IPS-20b (cell line): ENCODE measurements at regions not wholly inside any gene's neighbourhood (a gene's known extent, or its start where the extent isn't known, plus 50 kb on each side); places are given as distances from the start of the nearest gene placed in this dataset.
A peak's percentile ranks its signal among the peaks of the same experiment; 100 is the strongest.

Source experiments
- H3K27ac ChIP-seq: one replicate; pipeline ENCODE4 v1.5.1; 2013; ENCODE audit warnings: low read length
- H3K27me3 ChIP-seq: 2 replicates; pipeline ENCODE4 v1.6.1; 2013; ENCODE audit warnings: mild to moderate bottlenecking, low read length, inconsistent platforms; ENCODE audit not compliant: insufficient read depth
- H3K36me3 ChIP-seq: 2 replicates; pipeline ENCODE4 v1.6.1; 2013; ENCODE audit warnings: low read depth, mild to moderate bottlenecking, inconsistent platforms, low read length, moderate library complexity; ENCODE audit not compliant: insufficient read depth
- H3K4me1 ChIP-seq: 2 replicates; pipeline ENCODE4 v1.6.1; 2013; ENCODE audit warnings: mild to moderate bottlenecking, control low read depth, inconsistent platforms, low read length, moderate library complexity; ENCODE audit not compliant: insufficient read depth
- H3K4me3 ChIP-seq: 2 replicates; pipeline ENCODE4 v1.5.1; 2013; ENCODE audit warnings: mild to moderate bottlenecking, low read length, inconsistent platforms
- H3K9ac ChIP-seq: 2 replicates; pipeline ENCODE4 v1.6.1; 2013; ENCODE audit warnings: low read depth, mild to moderate bottlenecking, inconsistent platforms, low read length, moderate library complexity
- H3K9me3 ChIP-seq: 2 replicates; pipeline ENCODE4 v1.6.1; 2013; ENCODE audit warnings: mild to moderate bottlenecking, low read depth, low read length, inconsistent platforms; ENCODE audit not compliant: insufficient read depth

DNA sequence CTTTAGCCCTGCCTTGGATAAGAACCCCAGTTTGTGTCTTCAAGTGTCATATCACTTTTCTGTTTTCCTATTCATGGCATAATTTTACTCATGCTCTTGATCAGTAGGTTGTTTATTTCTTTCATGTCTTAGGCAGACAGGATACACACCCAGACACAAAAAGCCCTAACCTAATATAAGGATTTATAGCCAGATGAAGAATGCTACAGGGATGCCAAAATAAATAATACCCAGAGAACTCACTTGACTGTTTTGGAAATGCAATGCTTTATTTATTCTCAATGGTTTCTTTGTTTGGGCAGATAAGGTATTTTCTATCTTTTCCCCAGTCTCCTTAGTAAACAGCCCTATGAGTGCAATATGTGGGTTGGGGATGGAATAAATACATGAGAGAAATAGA lies 424.0 kb upstream of the PDZRN3 start:
- no peak overlapping the region for H3K27ac ChIP-seq
- H3K4me3 ChIP-seq = no peak overlapping the region
- no peaks in the 10 kb centered on the region for H3K4me1 ChIP-seq
- no peaks in the 10 kb centered on the region for H3K36me3 ChIP-seq
- no peak overlapping the region for H3K9ac ChIP-seq
- no peaks in the 10 kb centered on the region for H3K9me3 ChIP-seq
- H3K27me3 ChIP-seq = no peaks in the 10 kb centered on the region

DNA sequence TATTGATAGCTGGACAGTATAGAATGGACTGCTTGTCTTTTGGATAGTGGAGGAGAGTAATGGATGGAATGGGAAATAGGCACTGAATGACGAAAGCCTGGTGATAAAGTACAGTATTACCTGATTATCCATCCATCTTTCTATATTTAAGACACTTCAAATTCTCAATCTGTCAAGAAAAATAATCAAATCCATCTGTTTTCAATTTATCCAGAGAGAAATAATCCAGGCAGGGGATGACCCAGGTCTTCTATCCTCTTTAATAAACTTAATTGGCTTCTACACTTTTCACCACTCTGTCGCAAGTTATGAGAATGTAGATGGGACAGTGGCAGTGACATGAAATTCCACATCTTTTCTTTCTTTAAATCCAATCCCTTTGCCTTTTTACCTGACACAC lies 420.3 kb upstream of the PDZRN3 start:
- Histone ChIP-seq H3K9me3 (no peaks in the 10 kb centered on the region), H3K27me3 (no peaks in the 10 kb centered on the region), H3K9ac (no peak overlapping the region), H3K4me1 (no peaks in the 10 kb centered on the region), H3K36me3 (no peaks in the 10 kb centered on the region), H3K4me3 (no peak overlapping the region), H3K27ac (no peak overlapping the region)

DNA sequence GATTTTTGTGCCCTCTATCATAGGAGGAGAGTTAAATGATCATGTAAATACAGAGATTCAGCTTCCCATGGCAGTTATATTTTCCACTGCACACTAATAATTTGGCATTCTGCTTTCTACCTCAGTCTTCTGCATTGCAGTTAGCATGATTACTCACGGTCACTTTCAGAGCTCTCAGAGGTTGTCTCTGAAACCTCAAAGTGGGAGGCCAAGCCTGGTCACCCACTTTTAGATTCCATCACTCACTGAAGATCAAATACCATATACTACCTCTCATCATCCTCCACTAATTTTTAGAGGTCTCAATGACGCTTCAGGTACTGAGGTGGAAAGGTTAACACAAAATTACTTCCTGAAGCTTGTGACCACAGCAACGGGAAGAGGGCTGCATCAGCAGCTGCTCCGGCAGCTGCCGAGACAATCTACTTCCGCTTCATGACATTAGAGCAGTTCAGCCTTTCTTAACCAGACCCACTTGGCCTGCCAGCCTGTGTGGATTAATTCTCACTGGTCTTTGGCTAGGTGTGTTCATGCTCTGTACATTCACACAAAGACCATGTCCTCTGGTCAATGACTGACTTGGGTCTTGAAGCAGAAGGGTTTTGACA lies 416.4 kb upstream of the PDZRN3 start:
- no peaks in the 10 kb centered on the region for H3K9me3 ChIP-seq
- H3K4me3 ChIP-seq = no peak overlapping the region
- no peaks in the 10 kb centered on the region for H3K4me1 ChIP-seq
- no peaks in the 10 kb centered on the region for H3K27me3 ChIP-seq
- H3K9ac ChIP-seq = no peak overlapping the region
- H3K36me3 ChIP-seq = no peaks in the 10 kb centered on the region
- no peak overlapping the region for H3K27ac ChIP-seq

DNA sequence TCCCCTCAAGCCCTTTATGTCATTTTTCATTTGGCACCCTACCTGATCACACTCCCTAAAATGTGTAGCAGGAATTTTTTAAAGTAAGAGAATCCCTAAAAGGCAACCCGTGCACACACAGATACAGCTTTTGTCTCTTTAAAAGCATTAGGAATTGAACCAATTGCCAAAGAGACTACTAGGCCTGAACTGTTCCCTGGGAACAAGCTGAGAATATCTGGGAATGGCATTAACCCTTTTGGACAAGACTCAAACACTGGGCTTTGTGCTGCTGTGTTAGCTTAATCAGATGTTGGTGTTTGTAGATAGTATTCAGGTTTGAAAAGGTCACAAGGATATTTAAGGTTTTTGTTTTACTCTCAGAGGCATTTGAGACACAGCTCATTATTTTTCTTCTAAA lies 414.4 kb upstream of the PDZRN3 start:
- Histone ChIP-seq H3K9ac (no peak overlapping the region), H3K9me3 (no peaks in the 10 kb centered on the region), H3K4me3 (no peak overlapping the region), H3K4me1 (0 out of 2 replicates have a peak, but pooled peaks cover 2% of the 10 kb centered on the region), H3K27ac (no peak overlapping the region), H3K27me3 (no peaks in the 10 kb centered on the region), H3K36me3 (no peaks in the 10 kb centered on the region)

DNA sequence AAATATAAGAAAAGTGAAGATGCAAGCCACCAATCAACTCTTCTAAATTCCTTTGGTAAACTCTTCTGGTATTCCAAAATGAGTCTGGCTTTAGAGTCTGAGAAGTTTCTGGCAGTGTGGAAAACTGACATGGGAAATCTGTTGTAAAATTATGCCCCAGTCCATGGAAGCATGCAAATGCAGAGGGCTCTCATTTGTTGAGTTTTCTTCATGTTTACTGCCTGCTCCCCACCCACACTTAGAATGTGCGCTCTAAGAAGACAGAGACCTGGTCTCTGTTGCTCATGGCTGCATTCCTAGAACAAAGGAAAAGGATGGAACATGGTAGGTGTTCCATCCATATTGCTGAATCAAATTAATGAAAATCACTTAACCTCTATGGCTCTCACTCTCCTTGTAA lies 411.8 kb upstream of the PDZRN3 start:
- Histone ChIP-seq H3K27ac (no peak overlapping the region), H3K9me3 (no peaks in the 10 kb centered on the region), H3K4me3 (no peak overlapping the region), H3K36me3 (no peaks in the 10 kb centered on the region), H3K27me3 (no peaks in the 10 kb centered on the region), H3K9ac (no peak overlapping the region), H3K4me1 (0 out of 2 replicates have a peak, but pooled peaks cover 2% of the 10 kb centered on the region)

DNA sequence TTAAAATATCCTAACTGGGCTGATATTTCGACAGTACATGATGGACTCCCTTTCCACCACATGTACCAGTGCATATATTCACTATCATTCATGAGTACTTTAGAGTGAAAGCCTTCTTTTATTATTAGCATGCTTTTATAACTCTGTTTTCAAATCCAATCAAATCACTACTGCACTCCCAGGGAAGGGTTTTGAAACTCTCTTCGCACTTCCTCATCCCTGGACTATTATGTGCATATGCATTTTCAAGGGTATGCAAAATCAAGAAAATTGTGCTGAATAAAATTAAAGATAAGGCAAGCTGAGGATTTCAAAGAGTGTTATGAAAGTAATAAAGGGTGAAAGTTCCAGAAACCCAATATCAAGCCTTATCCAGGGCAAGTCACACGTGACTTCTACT lies 411.4 kb upstream of the PDZRN3 start:
- Histone ChIP-seq H3K9me3 (no peaks in the 10 kb centered on the region), H3K27me3 (no peaks in the 10 kb centered on the region), H3K27ac (no peak overlapping the region), H3K4me1 (0 out of 2 replicates have a peak, but pooled peaks cover 2% of the 10 kb centered on the region), H3K9ac (no peak overlapping the region), H3K4me3 (no peak overlapping the region), H3K36me3 (no peaks in the 10 kb centered on the region)

DNA sequence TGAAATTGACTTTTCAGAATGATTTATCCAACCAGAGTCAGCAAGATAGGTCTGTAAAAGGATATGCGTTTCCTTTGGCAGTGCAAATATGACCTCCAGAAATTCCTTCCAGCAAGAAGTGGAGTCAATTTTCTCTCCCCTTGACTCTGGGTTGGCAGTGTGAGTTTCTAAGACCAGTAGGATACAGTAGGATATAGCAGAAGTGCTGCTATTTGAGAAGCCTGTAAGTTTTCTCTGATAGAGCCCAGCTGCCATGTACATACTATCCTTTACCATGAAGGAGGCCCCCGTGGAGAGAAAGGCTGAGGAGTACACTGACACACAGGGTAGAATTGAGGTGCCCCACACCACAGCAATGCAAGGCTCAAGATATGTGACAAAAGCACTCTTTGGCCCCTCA lies 409.1 kb upstream of the PDZRN3 start:
- no peak overlapping the region for H3K27ac ChIP-seq
- H3K27me3 ChIP-seq = no peaks in the 10 kb centered on the region
- 0 out of 2 replicates have a peak, but pooled peaks cover 2% of the 10 kb centered on the region for H3K4me1 ChIP-seq
- H3K9me3 ChIP-seq = no peaks in the 10 kb centered on the region
- no peak overlapping the region for H3K9ac ChIP-seq
- H3K4me3 ChIP-seq = no peak overlapping the region
- H3K36me3 ChIP-seq = no peaks in the 10 kb centered on the region

DNA sequence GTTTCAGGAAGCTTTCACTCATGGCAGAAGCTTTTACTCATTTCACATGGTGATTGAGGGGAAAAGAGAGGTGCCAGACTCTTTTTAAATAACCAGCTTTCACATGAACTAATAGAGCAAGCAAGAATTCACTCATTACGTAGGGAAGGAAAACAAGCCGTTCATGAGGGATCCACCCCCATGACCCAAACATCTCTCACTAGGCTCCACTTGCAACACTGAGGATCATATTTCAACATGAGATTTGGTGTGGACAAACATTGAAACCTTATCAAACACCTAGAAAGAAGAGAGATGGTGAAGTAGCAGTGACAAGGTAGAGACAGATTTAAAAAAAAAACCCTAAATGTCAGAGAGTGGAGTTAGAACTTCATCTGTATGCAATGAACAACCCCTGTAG lies 408.6 kb upstream of the PDZRN3 start:
- Histone ChIP-seq H3K9me3 (no peaks in the 10 kb centered on the region), H3K36me3 (no peaks in the 10 kb centered on the region), H3K4me1 (0 out of 2 replicates have a peak, but pooled peaks cover 2% of the 10 kb centered on the region), H3K4me3 (no peak overlapping the region), H3K27ac (no peak overlapping the region), H3K27me3 (no peaks in the 10 kb centered on the region), H3K9ac (no peak overlapping the region)

DNA sequence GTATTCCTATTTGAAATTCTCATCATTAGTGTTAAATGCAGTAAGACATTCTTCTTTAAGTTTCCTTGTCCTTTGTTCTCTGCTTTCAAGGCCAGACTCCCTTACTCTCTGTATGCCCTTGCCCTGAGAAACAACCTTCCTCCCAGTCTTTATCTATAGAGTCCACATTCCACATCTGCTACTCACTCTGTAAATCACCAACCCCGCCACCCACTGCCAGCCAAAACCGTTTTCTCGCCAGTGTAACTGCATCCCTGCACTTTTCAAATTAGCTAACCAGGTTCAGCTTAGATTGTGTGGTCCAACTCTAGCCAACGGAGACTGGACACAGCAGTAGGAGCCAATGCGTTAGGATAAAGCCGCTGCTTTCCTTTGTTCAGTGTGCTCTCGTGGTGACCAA lies 402.4 kb upstream of the PDZRN3 start:
- Histone ChIP-seq H3K4me3 (no peak overlapping the region), H3K9me3 (no peaks in the 10 kb centered on the region), H3K27ac (no peak overlapping the region), H3K27me3 (no peaks in the 10 kb centered on the region), H3K4me1 (no peaks in the 10 kb centered on the region; the same call in 1 of the 2 replicates), H3K36me3 (no peaks in the 10 kb centered on the region), H3K9ac (no peak overlapping the region)

DNA sequence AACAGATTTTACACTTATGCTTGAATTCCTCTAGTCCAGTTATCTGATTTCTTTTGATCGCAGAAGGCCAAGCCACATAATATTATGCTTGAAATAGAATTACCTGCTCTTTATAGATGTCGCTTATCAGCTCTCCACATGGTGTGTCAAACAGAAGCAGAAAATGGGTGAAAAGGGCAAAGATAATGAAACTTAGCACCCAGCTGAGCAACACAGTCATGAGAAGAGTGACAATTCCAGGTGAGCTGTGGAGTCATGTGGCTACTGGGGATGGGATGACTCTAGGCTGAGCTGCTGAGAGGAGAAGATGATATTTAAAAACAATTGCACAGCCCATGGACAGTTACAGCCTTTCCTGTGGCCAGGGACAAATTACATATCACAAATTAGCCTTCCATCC lies 398.7 kb upstream of the PDZRN3 start:
- no peak overlapping the region for H3K9ac ChIP-seq
- H3K4me3 ChIP-seq = no peak overlapping the region
- H3K27ac ChIP-seq = no peak overlapping the region
- no peaks in the 10 kb centered on the region for H3K36me3 ChIP-seq
- H3K9me3 ChIP-seq = no peaks in the 10 kb centered on the region
- H3K4me1 ChIP-seq = no peaks in the 10 kb centered on the region; the same call in 1 of the 2 replicates
- no peaks in the 10 kb centered on the region for H3K27me3 ChIP-seq

DNA sequence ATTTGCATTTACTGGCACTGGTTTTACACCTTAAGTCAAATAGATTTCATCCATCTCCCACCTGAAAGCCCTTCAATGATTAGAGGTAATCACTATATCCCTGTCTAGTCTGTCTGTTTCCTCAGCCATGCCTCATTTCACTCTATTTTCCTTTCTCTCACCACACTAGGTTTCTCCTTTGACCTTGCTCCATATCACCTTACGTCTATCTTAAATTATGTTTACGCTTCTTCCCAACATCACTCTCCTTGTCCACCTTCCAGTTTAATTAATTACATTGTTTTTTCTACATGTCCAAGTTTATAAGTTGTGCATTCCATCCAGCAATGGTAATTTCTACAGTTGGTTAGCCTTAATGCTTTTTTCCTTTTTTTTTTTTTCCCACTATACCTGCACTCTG lies 396.7 kb upstream of the PDZRN3 start:
- Histone ChIP-seq H3K9ac (no peak overlapping the region), H3K27ac (no peak overlapping the region)

DNA sequence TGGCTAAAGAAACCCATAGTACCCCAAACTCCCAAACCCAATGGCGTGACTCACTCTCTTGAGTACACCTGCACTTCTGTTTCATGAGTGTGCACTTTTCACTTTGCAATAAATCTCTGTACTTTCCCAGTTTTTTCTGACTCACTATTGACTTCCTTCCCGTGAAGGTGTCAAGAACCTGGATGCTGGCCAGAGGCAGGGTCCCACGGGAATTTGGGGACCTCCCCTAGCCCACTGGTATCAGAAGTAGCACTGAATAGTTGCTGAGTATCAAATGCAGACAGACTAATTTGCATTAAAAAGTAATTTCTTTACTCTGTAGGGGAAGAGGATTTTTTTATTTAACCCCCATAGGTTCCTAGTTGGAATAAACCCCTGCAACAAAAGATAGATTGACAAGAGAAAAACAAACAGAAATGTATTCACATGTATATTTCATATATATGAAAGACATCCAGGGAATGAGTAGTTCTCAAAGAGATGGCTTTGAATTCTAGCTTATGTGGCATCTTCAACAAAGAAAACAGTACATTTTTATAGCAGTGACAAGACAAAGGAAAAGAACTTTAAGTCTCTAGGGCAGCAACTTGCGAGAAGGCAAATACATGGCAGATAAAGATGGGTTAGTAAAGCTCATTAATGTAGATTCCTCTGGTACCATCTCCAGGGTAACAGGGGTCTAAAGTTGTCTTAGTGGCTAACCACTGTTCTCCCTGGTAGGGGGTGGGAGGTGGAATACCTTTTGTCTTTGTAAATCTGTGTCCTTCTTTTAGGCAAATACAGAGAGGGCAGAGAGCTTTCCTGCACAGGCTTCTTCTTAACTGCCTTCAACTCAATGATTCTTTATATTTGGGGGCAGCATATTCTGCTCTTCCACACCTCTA lies 385.5 kb upstream of the PDZRN3 start:
- Histone ChIP-seq H3K9ac (no peak overlapping the region), H3K9me3 (no peaks in the 10 kb centered on the region), H3K27me3 (no peaks in the 10 kb centered on the region), H3K4me3 (peak overlapping the region; percentile 3; the same call in 1 of the 2 replicates), H3K27ac (no peak overlapping the region), H3K4me1 (peaks cover 23% of the 10 kb centered on the region), H3K36me3 (no peaks in the 10 kb centered on the region)

More for the DNA sequence above, 396.7 kb upstream of the PDZRN3 start:
- Histone ChIP-seq H3K36me3 (no peaks in the 10 kb centered on the region), H3K4me1 (no peaks in the 10 kb centered on the region; the same call in 1 of the 2 replicates), H3K9me3 (no peaks in the 10 kb centered on the region), H3K27me3 (no peaks in the 10 kb centered on the region), H3K4me3 (no peak overlapping the region)
